Ovary (tissue), 7 donors: ENCODE measurements at regions not wholly inside any gene's neighbourhood (a gene's known extent, or its start where the extent isn't known, plus 50 kb on each side); places are given as distances from the start of the nearest gene placed in this dataset.

Experiments
- DNase-seq, 5 donors: peaks; one replicate each; pipeline ENCODE4 v3.0.0-alpha.2; 2019 to 2020
- H3K27ac ChIP-seq, 2 donors: fragments of 200-600 bp; one replicate each; pipeline versions ENCODE4 v1.5.1 to v1.8.0; 2019 to 2022
- H3K27me3 ChIP-seq: fragments of 200-600 bp; one replicate; pipeline ENCODE4 v1.8.0; 2022
- H3K36me3 ChIP-seq: fragments of 200-600 bp; sonication (generic); one replicate; pipeline ENCODE4 v1.5.1; 2019
- H3K4me1 ChIP-seq: one replicate; pipeline ENCODE4 v1.8.1; 2013; ENCODE audit warnings: mild to moderate bottlenecking, moderate library complexity; ENCODE audit not compliant: insufficient read depth
- H3K4me3 ChIP-seq: fragments of 200-600 bp; sonication (generic); one replicate; pipeline ENCODE4 v1.5.1; 2017
- H3K9me3 ChIP-seq, 2 donors: fragments of 200-600 bp in 1 of 2; sonication (generic) in 1 of 2; one replicate each; pipeline versions ENCODE4 v1.5.1 to v1.8.1; 2013 to 2019; ENCODE audit warnings: mild to moderate bottlenecking in 1 of 2, moderate library complexity in 1 of 2
- EP300 ChIP-seq: sonication (generic); formaldehyde crosslinking; IDR thresholded peaks from one replicate; pipeline ENCODE4 v1.6.1; 2017; ENCODE audit warnings: antibody characterized with exemption
- POLR2A ChIP-seq: fragments of 450-650 bp; IDR thresholded peaks from one replicate; pipeline ENCODE4 v1.6.1; 2017; ENCODE audit warnings: antibody characterized with exemption, mild to moderate bottlenecking, moderate library complexity
- WGBS, 3 donors: extraction: QIAGEN DNeasy Blood & Tissue Kit in 1 of 3; methylation state at CpG; one replicate each; pipeline versions ENCODE4 v1.1.5 to v1.1.7; 2013 to 2017; 5-methylcytosine and 5-hydroxymethylcytosine counted together
- intact Hi-C, 4 donors: fragments of 100-400 bp; cut with DNase I; formaldehyde crosslinking; loops; one replicate each; pipeline versions ENCODE4 v1.11.0 to v1.15.1; 2022 to 2023
- TF ChIP-seq, protein P1 (sequence below), 3 donors: fragments of 450-650 bp in 2 of 3; fragments of 200-600 bp in 1 of 3; IDR thresholded peaks; one replicate each; pipeline versions ENCODE4 v1.5.1 to v1.8.0; 2016 to 2022; ENCODE audit warnings: antibody characterized with exemption in 3 of 3, mild to moderate bottlenecking in 1 of 3
- donor health status: DM: no; HTN: no; CAD: no; lungs with moderate emphysema.
- donor health status: DM: no; HTN: no; CAD: no.
- donor health status: Bipolar disorder and iron deficiency.
- donor health status: DM: no; HTN: no; CAD: no.
- donor health status: DM: yes; HTN: yes; CAD: no.

DNA sequence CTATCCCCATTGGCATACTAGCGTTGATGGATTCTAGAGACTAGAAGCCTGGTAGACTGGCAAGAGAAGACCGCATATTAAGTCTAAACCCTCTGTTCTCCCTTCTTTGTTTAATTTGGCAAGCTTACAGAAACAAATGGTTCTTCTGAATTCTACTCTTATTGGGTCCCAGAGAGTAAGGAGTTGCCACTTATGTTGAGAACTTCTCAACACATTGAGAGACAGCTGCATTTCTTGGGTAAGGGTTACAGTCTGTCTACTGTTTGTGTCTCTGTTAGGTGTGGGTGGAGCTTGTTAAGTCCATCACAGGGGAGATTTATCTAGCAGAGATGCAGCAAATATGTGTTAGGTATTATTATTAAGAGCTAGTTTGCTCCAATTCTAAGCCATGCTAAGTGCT, 435.8 kb upstream of the MEIS1 start:
- H3K27ac ChIP-seq, result no peak overlapping the region
- no peak overlapping the region for H3K4me3 ChIP-seq
- no peaks in the 10 kb centered on the region for H3K4me1 ChIP-seq
- 90 to 95% (median 91%) methylated on average over 2 of the region's 2 CpGs for WGBS, 3 donors
- H3K27me3 ChIP-seq, result no peaks in the 10 kb centered on the region
- H3K36me3 ChIP-seq, result no peaks in the 10 kb centered on the region
- intact Hi-C loops, result no loop called here
- DNase-seq, result no peak
- no peaks in the 10 kb centered on the region for H3K9me3 ChIP-seq
- TF ChIP-seq, protein P1, sequence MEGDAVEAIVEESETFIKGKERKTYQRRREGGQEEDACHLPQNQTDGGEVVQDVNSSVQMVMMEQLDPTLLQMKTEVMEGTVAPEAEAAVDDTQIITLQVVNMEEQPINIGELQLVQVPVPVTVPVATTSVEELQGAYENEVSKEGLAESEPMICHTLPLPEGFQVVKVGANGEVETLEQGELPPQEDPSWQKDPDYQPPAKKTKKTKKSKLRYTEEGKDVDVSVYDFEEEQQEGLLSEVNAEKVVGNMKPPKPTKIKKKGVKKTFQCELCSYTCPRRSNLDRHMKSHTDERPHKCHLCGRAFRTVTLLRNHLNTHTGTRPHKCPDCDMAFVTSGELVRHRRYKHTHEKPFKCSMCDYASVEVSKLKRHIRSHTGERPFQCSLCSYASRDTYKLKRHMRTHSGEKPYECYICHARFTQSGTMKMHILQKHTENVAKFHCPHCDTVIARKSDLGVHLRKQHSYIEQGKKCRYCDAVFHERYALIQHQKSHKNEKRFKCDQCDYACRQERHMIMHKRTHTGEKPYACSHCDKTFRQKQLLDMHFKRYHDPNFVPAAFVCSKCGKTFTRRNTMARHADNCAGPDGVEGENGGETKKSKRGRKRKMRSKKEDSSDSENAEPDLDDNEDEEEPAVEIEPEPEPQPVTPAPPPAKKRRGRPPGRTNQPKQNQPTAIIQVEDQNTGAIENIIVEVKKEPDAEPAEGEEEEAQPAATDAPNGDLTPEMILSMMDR (IDR thresholded peaks at IDR 0.05), result no peak
- TF ChIP-seq POLR2A, result no peak
- no peak for TF ChIP-seq EP300

DNA sequence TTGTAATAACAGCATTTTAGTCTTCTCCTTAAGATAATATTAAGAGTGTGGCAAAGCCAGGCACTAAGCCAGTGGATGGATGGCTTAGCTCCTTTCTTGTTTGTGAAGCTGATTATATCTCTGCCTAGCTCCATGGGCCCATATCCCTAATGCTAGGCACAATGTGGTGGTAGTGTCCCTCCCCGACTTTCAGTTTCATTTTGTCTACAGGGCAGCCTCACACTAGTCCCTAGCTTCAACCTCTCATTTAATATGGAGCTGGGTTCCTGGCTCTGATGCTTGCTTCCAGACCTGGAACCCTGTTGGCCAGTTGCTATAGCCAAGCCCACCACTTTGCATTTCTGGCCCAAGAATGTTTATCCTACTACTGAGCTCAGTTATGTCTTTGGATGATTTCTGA, 437.0 kb upstream of the MEIS1 start:
- Histone ChIP-seq H3K36me3 (no peaks in the 10 kb centered on the region), H3K4me1 (no peaks in the 10 kb centered on the region), H3K27ac (no peak overlapping the region), H3K9me3 (no peaks in the 10 kb centered on the region), H3K27me3 (no peaks in the 10 kb centered on the region), H3K4me3 (no peak overlapping the region)
- DNase-seq, result no peak
- TF ChIP-seq POLR2A (no peak), EP300 (no peak)
- TF ChIP-seq, protein P1 (IDR thresholded peaks at IDR 0.05), result no peak
- 0 to 57% methylated on average over 1 of the region's 1 CpG; no CpG with 5 or more reads in 1 of the 3 donors for WGBS, 3 donors
- intact Hi-C loops, result no loop called here

DNA sequence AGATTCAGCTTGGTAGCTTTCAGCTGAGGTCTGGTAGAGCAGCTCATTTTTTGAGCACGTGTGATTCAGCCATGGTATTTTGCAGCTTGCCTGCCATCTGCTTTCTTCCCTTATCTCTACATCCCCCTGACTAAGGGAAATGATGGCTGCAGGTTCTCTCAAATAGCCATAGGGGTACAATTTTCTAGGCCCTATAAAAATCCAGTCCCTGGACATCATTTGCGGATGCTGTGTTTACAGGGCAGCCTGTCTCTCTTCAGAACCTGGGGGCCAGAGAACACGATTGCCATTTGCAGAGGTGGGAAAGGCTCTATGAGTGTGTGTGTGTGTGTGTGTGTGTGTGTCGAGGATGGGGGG, 442.7 kb upstream of the MEIS1 start:
- intact Hi-C loops, result no loop called here
- Histone ChIP-seq H3K27me3 (no peaks in the 10 kb centered on the region), H3K36me3 (no peaks in the 10 kb centered on the region), H3K4me3 (no peak overlapping the region), H3K9me3 (no peaks in the 10 kb centered on the region), H3K4me1 (no peaks in the 10 kb centered on the region), H3K27ac (no peak overlapping the region)
- no peak for DNase-seq
- WGBS, 3 donors, result 51 to 53% (median 52%) methylated on average over 4 of the region's 4 CpGs
- TF ChIP-seq EP300 (no peak), POLR2A (no peak)
- TF ChIP-seq, protein P1 (IDR thresholded peaks at IDR 0.05), result no peak

DNA sequence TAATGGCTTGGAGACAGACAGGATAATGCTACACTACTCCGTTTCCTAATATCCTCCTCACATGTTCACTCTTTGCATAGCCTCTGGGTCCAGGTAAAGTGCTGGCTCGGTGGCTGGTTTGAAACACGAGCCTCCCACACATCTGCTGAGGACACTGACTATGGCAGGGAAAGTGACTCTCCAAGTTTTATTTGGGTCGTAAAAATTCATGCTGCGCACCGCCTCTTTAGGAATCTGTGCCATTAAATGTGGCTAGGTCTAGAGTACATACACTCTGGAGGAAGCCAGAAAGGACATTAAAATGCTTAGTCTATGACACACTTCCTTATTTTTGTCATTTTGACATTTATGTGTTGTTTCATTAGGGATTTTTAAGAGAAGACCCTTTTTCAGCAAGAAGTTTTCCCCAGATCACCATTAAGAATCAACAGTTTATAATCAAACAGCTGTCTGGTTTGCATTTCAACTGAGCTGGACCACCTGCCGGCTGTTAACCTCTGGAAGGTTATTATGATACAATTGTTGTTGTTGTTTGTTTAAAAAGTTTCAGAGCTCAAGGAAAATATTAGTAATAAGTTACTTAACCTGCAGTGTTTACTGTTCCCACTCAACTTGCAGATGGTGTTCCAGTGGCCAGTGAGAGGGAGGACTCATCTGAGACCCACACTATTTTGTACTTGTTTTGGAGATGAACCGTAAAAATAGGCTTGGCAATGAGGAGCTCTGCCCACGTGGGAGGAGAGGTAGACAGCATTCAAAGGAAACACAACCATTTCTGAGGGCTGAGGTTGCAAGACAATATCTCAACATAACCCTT, 443.3 kb upstream of the MEIS1 start:
- Histone ChIP-seq H3K4me1 (no peaks in the 10 kb centered on the region), H3K9me3 (no peaks in the 10 kb centered on the region), H3K36me3 (no peaks in the 10 kb centered on the region), H3K4me3 (no peak overlapping the region), H3K27ac (no peak overlapping the region), H3K27me3 (no peaks in the 10 kb centered on the region)
- no peak for DNase-seq
- 31 to 38% (median 33%) methylated on average over 9 of the region's 9 CpGs for WGBS, 3 donors
- intact Hi-C loops, result no loop called here
- no peak for TF ChIP-seq EP300
- TF ChIP-seq, protein P1 (IDR thresholded peaks at IDR 0.05), result no peak
- TF ChIP-seq POLR2A, result no peak
